CD4-positive, alpha-beta T cell (primary cell): ENCODE measurements at regions not wholly inside any gene's neighbourhood (a gene's known extent, or its start where the extent isn't known, plus 50 kb on each side); places are given as distances from the start of the nearest gene placed in this dataset.

Source experiments
- ATAC-seq: fragments of 200-7000 bp; cut with Tn5 transposase; one replicate; pipeline ENCODE4 v1.10.0; 2022; ENCODE audit warnings: mild to moderate bottlenecking; ENCODE audit not compliant: poor library complexity
- CTCF ChIA-PET: fragments of 350-600 bp; sonication (Branson Sonifier 250); formaldehyde crosslinking; loops from one replicate; lab custom pipeline; 2021; ENCODE audit warnings: antibody characterized with exemption, inconsistent platforms; lab: Charles Lee
- POLR2A ChIA-PET: fragments of 350-600 bp; sonication (Branson Sonifier 250); formaldehyde crosslinking; loops from one replicate; lab custom pipeline; 2021; ENCODE audit warnings: antibody characterized with exemption, inconsistent platforms; lab: Charles Lee
- DNase-seq, 14 experiments: peaks; one replicate each; pipeline ENCODE4 v3.0.0-alpha.2; 2013 to 2020; ENCODE audit warnings: mixed read lengths in 2 of 14
- H3K27ac ChIP-seq, 2 donors: one replicate each; pipeline versions ENCODE4 v1.5.1 to v1.7.0; 2013; ENCODE audit warnings: low read length in 2 of 2, low read depth in 1 of 2, mild to moderate bottlenecking in 1 of 2
- H3K27me3 ChIP-seq, 2 experiments: 1 replicate in 1 of 2; 2 replicates in 1 of 2; pipeline versions ENCODE4 v1.6.1 to v1.7.0; 2013; ENCODE audit warnings: low read length in 2 of 2, control low read depth in 1 of 2, mild to moderate bottlenecking in 1 of 2, moderate library complexity in 1 of 2; ENCODE audit not compliant: insufficient read depth in 2 of 2, control insufficient read depth in 1 of 2
- H3K36me3 ChIP-seq: one replicate; pipeline ENCODE4 v1.6.1; 2013; ENCODE audit warnings: low read length, control low read depth; ENCODE audit not compliant: insufficient read depth
- H3K4me1 ChIP-seq: one replicate; pipeline ENCODE4 v1.6.1; 2013; ENCODE audit warnings: low read length, control low read depth; ENCODE audit not compliant: insufficient read depth
- H3K4me3 ChIP-seq: one replicate; pipeline ENCODE4 v1.5.1; 2013; ENCODE audit warnings: mild to moderate bottlenecking, low read length, moderate library complexity
- H3K9me3 ChIP-seq, 2 experiments: 1 replicate in 1 of 2; 2 replicates in 1 of 2; pipeline versions ENCODE4 v1.6.1 to v1.7.0; 2013; ENCODE audit warnings: low read length in 2 of 2, mild to moderate bottlenecking in 2 of 2, control low read depth in 1 of 2, moderate library complexity in 1 of 2; ENCODE audit not compliant: control insufficient read depth in 1 of 2, insufficient read depth in 1 of 2
- H3K27ac Mint-ChIP-seq: one replicate; pipeline ENCODE4 v1.8.0; 2020; ENCODE audit warnings: mixed read lengths
- H3K27me3 Mint-ChIP-seq: one replicate; pipeline ENCODE4 v1.8.0; 2021; ENCODE audit warnings: mixed read lengths
- H3K36me3 Mint-ChIP-seq: one replicate; pipeline ENCODE4 v1.8.0; 2021; ENCODE audit warnings: low read depth, mixed read lengths
- H3K4me1 Mint-ChIP-seq: one replicate; pipeline ENCODE4 v1.8.0; 2021; ENCODE audit warnings: low read depth, mixed read lengths
- H3K4me3 Mint-ChIP-seq: one replicate; pipeline ENCODE4 v1.8.0; 2020; ENCODE audit warnings: mild to moderate bottlenecking, mixed read lengths
- H3K9me3 Mint-ChIP-seq: one replicate; pipeline ENCODE4 v1.8.0; 2020; ENCODE audit warnings: mixed read lengths
- CTCF ChIP-seq: fragments of 200-600 bp; IDR thresholded peaks from one replicate; pipeline ENCODE4 v1.8.0; 2022; ENCODE audit warnings: antibody characterized with exemption, mild to moderate bottlenecking
- intact Hi-C, 2 experiments: fragments of 100-400 bp; cut with DNase I in 1 of 2; cut with micrococcal nuclease in 1 of 2; formaldehyde crosslinking; loops; one replicate each; pipeline versions ENCODE4 v1.15.1 to v1.9.0; 2023 to 2025; cut with DNase I, micrococcal nuclease

DNA sequence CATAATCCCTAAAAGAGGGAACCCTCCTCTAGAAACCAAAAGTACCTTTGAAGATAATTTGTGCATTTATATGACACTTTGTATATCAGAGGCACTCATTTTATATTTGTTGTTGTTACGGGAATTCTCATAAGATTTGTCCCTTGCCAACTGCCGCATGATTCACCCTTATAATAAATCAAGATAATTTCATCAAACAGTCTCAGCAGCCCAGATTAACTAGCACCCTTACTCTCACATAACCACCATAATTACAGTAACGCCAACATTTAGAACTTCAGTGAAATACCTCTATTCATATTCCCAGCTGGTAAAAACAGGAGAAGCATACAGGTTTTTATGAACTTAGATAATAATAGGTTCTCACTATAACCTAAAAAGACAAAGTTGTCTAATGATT is 271.9 kb downstream of the LRRC3B start:
- Histone ChIP-seq H3K4me3 (no peak overlapping the region), H3K27ac (no peak overlapping the region), H3K27me3 (no peaks in the 10 kb centered on the region), H3K9me3 (no peaks in the 10 kb centered on the region), H3K4me1 (no peaks in the 10 kb centered on the region), H3K36me3 (no peaks in the 10 kb centered on the region)
- H3K27me3 Mint-ChIP-seq = no peaks in the 10 kb centered on the region
- no peak overlapping the region for H3K4me3 Mint-ChIP-seq
- intact Hi-C loops = no loop called here
- no peaks in the 10 kb centered on the region for H3K4me1 Mint-ChIP-seq
- no peak for ATAC-seq
- no peak overlapping the region for H3K27ac Mint-ChIP-seq
- ChIA-PET POLR2A (no interaction called here), CTCF (no interaction called here)
- no peak for TF ChIP-seq CTCF
- peaks cover 6% of the 10 kb centered on the region for H3K9me3 Mint-ChIP-seq
- no peaks in the 10 kb centered on the region for H3K36me3 Mint-ChIP-seq
- no peak for DNase-seq

DNA sequence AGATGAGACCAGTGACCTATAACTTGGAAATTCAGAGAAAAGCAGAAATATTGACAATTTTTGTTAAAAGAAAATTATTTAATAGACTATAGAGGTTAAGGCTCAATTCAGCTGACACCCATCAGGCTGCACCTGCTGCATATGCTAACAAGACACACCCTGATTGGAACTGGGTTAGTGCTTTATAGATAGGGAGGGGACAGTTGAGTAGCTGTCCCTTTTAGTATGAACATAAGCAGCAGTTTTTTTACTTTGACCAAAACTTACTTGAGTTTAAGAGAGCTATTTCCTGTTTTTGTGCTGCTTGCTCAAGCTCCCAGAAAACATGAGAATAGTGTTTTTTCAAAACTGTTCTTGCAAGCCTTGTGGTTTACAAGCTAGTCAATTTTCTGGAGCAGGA is 292.6 kb downstream of the LRRC3B start:
- Histone ChIP-seq H3K27ac (no peak overlapping the region), H3K4me3 (no peak overlapping the region), H3K27me3 (no peaks in the 10 kb centered on the region), H3K4me1 (no peaks in the 10 kb centered on the region), H3K9me3 (no peaks in the 10 kb centered on the region), H3K36me3 (no peaks in the 10 kb centered on the region)
- no peak for TF ChIP-seq CTCF
- Mint-ChIP-seq H3K4me3 (no peak overlapping the region), H3K4me1 (no peaks in the 10 kb centered on the region), H3K27me3 (no peaks in the 10 kb centered on the region), H3K9me3 (peaks cover 9% of the 10 kb centered on the region), H3K36me3 (no peaks in the 10 kb centered on the region), H3K27ac (no peak overlapping the region)
- ChIA-PET CTCF (interaction anchor here (0.9 kb wide), 1 partner anchor 11 kb away, joined by 3 read pairs; no protein-coding TSS in a partner anchor), POLR2A (no interaction called here)
- intact Hi-C loops = no loop called here
- no peak for ATAC-seq
- no peak for DNase-seq

DNA sequence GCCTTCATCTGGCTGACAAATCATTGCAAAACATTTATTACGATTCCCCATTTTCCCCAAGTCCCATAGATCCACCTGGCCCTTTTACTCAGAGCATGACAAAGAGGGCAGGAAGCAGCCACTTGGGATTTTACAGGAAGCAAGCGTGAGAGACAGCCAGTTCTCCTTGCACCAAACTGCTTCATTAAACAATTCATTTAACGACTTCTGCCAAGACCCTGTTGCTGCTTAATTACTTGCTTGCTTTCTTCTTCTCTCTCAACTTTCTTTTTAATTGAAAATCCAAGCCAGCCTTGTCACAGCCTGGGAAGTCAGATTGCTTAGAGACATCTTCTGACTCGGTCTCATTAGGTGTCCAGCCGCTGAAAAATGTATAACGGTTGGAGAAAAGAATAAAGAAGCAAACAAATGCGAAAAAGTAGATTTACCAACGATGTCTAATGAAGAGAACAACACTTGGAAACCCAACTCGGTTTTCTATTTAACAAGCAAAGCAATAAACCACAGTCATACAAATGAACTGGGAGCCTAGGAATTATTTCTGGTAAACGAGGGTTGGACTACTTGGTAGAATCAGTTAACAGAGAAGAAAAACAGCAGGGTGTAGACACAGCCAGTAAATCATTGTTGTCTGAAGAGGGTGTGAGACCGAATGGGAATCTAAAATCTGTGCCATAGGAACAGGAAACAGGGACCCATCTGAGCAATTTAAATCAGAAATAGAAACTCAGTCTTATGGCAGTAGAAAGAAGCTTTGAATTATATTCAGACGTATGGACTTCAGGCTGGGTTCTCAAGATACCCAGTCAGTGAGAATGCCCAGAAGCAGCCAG is 298.3 kb downstream of the LRRC3B start:
- TF ChIP-seq CTCF = no peak
- CTCF ChIA-PET = no interaction called here
- Histone ChIP-seq H3K4me3 (no peak overlapping the region), H3K4me1 (no peaks in the 10 kb centered on the region), H3K36me3 (no peaks in the 10 kb centered on the region), H3K27me3 (no peaks in the 10 kb centered on the region), H3K27ac (no peak overlapping the region), H3K9me3 (no peaks in the 10 kb centered on the region)
- Mint-ChIP-seq H3K27me3 (no peaks in the 10 kb centered on the region), H3K27ac (no peak overlapping the region), H3K4me1 (no peaks in the 10 kb centered on the region), H3K36me3 (no peaks in the 10 kb centered on the region), H3K4me3 (no peak overlapping the region), H3K9me3 (peaks cover 6% of the 10 kb centered on the region)
- POLR2A ChIA-PET = no interaction called here
- no peak for DNase-seq
- ATAC-seq = no peak
- intact Hi-C loops = no loop called here
